Effector CD8-positive, alpha-beta T cell (primary cell): ENCODE measurements at regions not wholly inside any gene's neighbourhood (a gene's known extent, or its start where the extent isn't known, plus 50 kb on each side); places are given as distances from the start of the nearest gene placed in this dataset.

Experiments used
- DNase-seq: peaks from one replicate; lab custom pipeline; 2025; lab: John Stamatoyannopoulos, UW

DNA sequence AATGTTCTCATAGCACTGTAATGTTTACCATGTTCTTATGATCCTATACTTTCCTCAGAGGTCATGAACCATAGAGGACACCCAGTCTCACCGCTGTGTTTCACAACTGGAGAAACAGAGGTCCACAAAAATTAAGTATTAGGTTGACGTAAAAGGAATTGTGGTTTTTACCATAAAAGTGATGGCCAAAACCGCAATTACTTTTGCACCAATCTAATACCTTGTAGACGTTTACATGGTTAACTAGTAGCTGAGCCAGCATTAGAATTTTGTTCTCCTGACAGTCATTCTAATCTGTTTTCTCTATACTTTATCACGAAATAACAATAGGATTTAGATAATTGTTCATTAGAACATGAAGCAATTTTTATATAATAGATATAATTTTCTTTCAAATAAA, 763.4 kb upstream of the ARGLU1 start:
- DNase-seq: no peak

DNA sequence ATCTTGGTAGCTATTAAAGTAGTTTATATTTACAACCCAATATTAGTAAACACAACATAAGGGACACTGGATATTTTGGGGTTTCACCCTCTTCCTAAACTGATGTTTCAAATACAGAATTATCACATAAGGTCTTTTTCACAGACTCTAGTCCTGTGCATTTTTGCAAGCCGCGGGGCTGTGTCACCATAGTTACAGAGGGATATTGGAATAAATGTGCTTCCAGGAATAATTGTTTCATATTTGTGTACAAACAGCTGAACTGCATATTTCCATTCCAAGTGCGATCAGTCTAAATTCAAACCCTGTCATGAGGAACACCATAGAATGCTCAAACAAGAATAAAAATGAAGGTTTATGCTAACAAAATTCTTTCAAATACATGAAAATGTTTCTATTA, 762.5 kb upstream of the ARGLU1 start:
- no peak for DNase-seq

DNA sequence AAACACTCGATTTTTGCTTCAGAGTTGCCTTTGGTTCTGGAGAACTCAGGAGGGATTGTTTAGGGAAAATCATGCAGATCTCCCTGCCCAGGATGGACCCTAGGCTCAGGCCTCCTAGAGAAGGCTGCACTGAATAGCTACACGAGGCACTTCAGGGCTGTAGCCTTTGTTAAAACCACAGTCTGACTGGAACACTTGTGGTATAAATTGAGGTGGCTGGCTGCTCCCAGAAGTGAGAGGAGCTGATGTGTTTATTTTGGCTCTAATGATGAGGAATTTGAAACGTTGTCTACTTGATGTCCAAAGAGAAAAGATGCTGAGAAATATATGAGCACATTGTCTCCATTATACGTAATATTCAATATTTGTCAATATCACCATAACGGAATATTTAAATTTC, 762.1 kb upstream of the ARGLU1 start:
- no peak for DNase-seq

DNA sequence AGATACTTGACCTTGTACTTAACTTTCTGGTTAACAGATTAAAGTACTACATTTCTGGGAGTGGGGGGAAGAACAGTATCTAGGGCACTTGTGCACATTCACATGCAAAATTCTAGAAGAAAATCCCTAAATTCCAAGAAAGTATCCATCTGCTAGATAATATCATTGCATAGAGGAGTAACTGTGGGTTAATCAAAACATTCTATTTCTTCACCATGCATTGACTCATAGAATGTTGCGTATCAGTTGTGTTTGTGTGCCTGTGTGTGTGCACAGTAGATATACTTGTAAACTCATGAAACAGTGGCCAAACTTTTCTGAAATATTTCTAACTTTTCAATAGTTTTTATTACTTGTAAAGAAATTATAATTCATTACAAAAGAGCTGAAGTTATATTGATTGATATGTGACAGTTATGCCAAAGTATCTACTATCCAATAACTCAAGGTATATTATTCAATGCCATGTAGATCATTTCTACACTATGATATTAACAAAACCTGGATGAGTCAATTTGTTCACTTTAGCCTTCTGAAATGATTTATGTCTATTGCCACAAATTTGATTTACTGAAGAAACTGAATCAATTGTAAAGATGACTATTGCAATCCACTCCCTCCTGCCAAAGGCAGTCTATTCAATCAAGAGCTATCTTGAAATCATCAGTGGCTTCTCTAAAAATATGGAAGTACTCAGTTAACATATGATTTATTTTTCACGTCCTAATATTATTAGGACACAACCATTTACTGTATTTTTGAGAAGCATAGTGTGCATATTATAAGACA, 756.7 kb upstream of the ARGLU1 start:
- DNase-seq: no peak

DNA sequence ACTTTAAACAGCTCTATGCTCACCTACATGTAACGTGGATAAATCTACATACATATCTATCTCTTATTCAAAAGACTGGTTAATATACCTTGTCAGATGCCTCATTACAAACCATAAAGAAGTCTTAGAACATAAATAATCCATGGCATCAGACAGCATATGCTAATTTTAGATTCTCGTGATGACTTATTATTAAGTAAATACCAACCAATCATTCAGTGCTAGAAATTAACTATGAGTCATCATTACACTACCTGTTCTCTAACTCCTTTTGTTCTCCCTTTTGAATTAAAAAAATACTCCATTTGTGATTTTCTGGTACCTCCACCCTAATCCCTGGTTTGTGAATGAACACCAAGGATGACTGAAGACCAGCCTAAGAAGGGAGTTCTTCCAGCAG, 754.3 kb upstream of the ARGLU1 start:
- no peak for DNase-seq

DNA sequence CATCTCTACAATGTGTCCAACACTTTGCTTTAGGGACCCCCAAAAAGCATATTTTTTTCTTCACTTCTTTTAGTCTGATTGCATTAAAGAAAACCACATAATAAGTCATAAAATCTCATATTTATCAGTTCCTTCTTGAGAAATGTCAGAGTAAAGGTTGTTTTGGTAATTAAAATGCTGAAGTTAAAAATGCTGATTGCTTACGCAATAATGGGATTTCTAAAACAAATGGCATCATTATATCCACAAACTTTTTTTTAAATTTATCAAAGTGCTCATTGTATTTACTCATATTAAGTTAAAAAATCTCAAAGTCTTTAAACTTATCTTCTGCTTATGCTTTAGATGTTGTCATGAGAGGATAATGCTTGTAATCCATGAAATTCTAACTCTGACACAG, 737.2 kb upstream of the ARGLU1 start:
- DNase-seq: no peak

DNA sequence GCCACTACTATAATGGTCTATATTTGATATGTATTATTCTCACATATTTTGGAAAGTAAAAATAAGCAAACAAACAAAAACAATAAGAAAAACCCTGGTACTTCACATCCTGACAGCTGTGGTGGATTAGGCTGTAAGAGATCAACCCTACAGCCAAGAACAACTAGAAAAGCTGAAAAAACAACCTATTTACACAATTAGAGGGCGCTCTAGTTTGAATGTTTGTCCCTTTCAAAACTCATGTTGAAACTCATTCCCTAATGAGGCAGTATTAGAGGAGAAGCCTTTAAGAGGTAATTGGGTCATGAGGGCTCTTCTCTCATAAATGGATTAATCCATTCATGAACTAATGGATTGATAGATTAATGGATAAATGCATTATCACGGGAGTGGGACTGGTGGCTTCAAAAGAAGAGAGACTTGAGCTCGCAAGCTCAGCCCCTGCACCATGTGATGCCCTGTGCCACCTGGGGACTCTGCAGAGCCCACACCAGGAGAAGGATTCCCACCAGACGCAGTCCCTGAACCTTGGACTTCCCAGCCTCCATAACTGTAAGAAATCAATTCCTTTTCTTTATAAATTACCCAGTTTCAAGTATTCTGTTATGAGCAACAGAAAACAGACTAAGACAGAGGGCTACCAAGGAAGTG, 733.9 kb upstream of the ARGLU1 start:
- no peak for DNase-seq

DNA sequence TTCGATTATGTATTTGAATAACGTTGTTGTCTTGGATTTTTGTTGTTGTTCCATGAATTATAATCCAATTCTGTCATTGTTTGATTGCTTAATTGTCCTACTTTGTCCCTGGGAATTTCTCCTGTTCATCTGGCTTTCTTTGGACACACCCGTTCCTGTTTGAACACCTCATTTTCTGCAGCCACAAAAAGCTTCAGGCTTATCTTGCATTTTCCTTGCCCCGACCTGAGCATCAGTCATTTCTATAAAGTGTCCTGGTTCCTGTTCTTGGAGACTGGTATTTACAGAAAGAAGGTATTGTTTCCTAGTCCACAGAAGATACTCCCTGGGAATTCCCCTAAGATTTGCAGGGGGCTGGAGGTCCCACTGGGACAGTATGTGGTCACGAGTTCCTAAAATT, 731.8 kb upstream of the ARGLU1 start:
- no peak for DNase-seq

DNA sequence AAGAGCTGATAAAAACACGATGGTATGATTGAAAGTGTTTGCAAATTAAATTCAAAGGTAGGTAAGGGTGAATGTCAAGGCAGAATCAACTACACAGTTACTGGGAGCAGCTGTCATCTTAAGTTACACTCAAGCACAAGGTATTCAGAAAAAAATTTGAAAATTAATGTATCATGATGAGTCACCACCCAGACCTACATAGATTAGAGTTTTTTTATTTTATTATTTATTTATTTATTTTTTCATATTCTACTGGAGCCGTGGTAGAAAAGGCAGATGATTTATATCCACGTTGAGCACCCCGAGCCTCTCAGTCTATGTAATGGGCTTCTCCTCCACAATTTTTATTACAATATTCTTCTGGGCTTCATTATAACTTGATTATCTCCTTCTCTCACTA, 728.9 kb upstream of the ARGLU1 start:
- DNase-seq: no peak

DNA sequence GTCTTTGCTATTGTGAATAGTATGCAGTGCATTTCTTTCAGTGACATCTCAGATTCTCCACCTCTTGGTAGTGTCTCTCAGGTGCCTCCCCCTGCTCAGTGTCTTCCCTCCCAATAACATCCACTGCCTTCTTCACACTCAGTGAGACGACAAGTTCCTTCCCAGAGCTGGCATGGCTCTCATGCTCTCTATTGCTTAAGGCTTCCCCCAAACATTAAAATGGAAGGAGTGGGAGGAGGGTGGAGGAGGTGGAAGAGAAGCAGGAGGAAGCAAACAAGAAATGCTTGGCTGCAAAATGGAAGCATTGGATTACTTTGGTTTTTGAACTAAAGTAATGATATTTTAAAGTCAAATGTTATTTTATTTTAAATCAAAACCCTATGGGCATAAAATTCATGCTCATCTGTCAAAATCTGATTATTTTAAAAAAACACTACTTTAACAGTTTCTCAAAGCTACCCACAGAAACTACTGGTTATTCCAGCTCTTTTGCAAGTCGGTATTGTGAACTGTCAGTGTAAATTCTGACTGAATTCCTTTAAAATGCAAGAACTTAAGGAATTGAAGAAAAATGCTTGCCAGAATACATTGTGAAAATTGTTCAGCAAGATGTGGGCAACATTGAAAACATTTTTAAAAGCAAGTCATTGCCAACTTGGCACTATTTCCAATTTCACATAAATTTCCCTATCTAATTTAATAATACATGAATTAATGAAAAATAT, 727.6 kb upstream of the ARGLU1 start:
- no peak for DNase-seq

DNA sequence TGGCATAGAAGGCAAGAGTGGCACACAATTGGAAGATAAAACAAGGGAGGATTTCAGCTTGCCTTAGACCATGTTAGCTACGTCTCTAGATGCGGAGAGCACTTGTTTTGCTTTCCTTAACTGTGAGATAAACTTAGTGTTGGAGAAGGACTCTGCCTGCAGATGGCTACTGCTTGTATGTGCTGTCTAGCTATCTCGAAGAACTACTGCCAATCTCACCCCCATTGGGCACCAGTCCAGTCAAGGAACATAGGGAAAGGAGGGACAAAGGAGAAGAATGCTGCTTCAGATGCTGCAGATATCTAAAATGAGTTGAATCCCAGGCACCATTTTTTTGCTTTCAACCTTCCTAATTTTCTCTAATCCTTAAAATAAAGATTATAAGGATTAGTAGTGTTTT, 726.0 kb upstream of the ARGLU1 start:
- no peak for DNase-seq

DNA sequence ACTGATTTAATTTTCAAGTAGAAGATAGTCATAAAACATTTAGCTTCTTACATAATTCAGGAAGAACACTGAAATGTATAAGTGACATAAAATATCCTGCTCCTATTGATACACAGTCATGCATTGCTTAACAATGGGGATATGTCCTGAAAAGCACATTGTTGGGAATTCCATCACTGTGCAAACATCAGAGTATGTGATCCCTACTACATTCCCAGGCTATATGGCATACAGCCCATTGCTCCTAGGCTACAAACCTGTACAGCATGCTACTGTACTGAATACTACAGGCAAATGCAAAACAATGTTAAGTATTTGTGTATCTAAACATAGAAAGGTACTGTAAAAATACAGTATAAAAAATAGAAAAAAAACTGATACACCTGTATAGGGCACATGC, 723.9 kb upstream of the ARGLU1 start:
- DNase-seq: no peak

DNA sequence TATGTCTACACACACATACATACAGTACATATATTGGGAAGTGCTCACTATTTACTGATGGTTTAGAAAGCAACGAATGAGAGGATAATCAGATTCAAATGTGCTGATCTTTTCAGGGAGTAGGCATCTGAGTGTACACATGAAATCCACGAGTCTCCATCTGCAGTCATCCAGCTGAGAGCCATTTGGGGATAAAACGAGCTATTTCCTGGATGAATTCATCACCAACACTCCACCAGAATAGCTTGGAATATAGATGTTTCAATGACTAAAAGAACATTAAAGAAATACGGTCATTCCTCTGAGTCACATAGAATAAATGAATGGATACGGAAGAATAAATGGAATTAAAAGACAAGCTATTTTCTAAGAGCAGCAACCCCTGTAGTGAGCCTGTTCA, 721.6 kb upstream of the ARGLU1 start:
- no peak for DNase-seq

DNA sequence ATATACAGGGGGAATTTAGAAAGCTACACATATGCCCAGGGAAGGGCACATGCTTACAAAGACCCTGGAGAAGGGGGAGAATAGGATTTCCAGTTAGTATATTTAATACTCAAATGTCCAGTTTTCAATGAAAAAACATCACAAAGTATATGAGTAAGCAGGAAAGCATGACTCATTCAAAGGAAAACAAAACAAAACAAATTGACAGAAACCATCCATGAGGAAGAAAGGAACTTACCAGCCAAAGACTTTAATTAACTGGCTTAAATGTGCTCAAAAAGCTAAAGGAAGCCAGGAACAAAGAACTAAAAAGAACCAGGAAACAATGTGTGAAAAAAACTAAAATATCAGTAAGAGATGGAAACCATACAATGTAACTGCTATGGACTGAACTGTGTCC, 716.2 kb upstream of the ARGLU1 start:
- no peak for DNase-seq

DNA sequence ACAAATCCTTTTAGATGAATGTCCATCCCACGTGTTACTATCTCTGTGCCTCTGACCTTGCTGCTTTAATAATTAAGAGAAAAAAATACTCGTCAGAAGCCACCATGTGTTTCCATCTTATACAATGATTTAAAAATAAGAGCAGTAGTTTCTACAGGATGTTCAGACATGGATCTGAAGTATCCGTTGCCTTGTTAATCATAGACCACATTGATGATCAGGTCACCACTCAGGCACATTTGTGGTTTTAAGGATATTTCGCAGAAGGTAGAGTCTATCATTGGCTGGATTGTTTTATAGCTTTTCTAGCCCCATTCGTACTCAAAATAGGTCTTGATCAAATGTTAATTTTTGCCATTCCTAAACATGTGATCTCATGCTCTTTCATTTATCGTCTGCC, 710.0 kb upstream of the ARGLU1 start:
- DNase-seq: no peak

DNA sequence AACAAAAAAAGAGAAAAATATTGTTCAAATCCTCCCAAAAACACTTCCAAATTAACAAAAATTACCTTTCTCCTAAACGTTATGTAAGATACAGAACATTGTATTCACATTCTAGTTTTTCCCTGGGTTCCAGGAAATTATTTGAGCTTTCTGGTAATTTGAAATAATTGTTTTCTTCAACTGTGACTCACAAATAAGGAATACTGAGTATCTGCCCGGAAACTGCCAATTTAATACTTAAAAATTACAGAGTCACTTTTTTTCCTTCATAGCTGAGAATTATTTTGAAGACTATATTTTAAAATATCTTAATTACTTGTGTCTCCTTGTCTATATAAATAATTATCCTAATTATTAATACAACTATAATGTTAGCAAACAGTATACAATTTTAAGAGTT, 709.0 kb upstream of the ARGLU1 start:
- no peak for DNase-seq

DNA sequence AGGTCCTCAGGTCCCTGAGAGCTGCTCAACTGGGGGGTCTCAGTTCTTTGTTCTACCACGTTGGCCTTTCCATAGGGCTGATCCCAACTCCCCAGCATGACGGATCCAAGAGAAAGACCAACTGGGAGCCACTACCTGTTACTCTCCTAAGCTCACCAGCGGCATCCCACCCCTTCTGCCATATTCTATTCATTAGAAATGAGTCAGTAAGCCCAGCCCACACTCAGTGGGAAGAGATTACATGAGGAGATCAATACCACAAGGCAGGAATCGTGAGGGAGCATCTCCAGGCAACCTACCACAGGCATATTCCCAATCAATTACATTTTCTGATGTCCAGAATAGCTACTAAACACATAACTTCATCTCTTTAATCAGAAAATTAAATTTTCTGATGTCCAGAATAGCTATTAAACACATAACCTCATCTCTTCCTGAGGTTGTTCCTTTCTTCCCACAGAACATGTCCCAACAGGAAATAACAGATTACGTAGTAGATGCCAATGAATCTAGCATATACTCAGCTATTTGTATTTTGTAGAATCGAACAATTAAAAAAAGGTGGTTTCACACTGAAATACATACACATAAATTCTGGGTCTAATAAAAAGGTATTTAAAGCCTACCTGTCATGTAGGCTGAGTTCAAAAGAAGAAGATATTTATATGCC, 708.1 kb upstream of the ARGLU1 start:
- DNase-seq: no peak

DNA sequence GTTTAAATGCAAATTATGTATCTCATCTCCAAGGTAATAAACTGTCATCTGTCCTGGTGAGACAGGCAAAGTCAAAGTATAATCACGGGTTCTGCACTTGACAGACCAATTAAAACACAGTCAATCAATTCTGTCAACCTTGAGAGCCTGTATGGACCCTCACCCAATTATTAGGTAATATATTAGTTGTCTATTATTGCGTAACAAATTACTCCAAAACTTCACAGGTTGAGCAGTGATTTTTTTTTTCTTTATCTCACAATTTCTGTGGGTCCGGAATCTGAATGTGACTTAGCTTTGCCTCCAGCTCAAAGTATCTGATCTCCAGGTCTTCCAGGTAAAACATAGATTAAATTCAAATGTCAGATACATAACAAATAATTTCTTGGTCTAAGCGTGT, 707.4 kb upstream of the ARGLU1 start:
- no peak for DNase-seq

DNA sequence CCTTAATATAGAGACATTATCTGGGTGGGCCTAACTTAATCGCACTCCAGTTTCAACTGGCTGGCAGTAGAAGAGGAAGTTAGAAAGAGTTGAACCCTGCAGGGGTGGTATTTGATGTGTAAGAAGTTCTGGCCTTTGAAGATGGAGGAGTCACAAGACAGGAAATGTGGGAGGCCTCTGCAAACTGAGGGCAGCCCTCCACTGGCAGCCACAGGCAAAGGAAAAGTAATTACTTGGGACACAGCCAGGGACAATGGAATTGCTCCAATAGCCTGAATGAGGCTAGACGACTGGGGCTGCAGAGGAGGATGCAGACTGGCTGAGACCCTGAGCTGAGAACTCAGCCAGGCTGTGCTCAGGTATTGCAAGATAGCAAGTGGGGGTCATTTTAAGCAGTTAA, 703.3 kb upstream of the ARGLU1 start:
- DNase-seq: no peak

DNA sequence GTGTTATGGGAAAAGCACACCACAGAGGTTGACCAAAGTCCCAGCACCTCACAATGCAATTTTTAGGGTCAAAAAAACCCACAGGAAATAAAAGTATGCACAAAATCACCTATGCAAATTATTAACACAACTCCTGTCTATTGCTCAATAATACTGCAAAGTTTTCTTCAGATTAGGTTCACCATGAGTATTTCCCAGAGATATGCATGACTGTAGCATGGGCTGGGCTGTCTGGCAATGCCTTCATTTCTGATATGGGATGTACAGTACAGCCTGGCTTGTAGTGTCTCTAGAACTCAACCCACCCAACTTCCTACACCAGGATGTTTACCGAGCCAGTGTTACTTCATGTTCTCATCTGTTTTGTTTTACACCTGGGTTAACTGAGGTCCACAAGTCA, 698.7 kb upstream of the ARGLU1 start:
- no peak for DNase-seq

DNA sequence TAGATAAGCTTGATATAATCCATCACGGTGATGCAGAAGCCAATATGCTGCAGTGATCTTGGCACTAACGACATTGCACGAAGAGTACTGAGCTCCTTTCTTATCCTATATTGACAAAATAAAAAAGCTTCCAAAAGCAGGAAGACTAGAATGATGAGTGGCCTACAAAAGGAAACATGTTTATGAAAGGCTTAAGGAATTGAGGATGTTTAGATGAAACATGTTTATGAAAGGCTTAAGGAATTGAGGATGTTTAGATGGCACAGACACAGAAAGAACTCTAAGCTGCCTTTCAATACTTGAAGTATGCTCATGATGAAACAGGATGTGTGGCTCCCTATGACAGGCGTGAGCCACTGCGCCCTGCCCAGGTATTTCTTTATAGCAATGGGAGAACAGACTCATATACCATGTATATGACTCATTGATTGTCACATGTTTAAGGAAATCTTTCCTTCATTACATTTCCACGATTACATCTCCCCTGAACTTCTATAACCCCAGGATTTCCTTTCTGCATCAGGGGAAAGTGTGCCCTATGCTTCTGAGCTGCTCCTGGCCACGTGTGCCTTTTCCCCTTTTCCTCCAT, 690.8 kb upstream of the ARGLU1 start:
- no peak for DNase-seq

DNA sequence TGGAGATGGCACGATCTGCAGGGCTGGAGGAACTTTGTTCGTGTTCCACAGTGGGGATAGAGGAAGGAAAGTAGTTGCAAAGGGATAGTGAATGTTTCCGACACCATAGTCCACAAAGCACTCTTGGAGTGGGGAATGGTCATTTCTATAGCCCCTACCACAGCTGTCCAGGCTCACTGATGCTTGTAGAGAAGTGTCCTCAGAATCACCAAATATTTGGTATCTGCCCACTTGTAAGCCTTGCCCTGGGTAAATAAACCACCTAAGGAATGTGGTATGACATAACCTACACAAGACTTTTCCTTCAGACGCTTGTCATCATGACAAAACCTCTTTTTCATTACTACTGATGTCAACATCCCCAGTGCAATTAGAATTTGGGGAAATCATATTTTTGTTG, 686.5 kb upstream of the ARGLU1 start:
- no peak for DNase-seq
